HepG2 (cell line): ENCODE measurements at regions not wholly inside any gene's neighbourhood (a gene's known extent, or its start where the extent isn't known, plus 50 kb on each side); places are given as distances from the start of the nearest gene placed in this dataset.

Experiments
- ATAC-seq: fragments of 200-7000 bp; cut with Tn5 transposase; 3 replicates; pipeline ENCODE4 v1.9.1; 2020; ENCODE audit warnings: mild to moderate bottlenecking, moderate library complexity
- BruUV-seq: library from RNA; stranded (reverse); fragments of 400-500 nt; replicated peaks from 2 replicates; lab custom pipeline; 2021; lab: Mats Ljungman, UMichigan
- CTCF ChIA-PET: fragments of 300-600 bp; formaldehyde crosslinking; extraction: SDS; loops from one replicate; lab custom pipeline; 2021; ENCODE audit warnings: low total read pairs, inconsistent platforms, low intra/inter-chr PET ratio; lab: Yijun Ruan, JAX
- POLR2A ChIA-PET: fragments of 350-600 bp; sonication (Branson Sonifier 250); formaldehyde crosslinking; loops from one replicate; lab custom pipeline; 2020; ENCODE audit warnings: antibody characterized with exemption, inconsistent platforms; lab: Yijun Ruan, JAX
- DNase-seq: peaks from one replicate; pipeline ENCODE4 v3.0.0-alpha.2; 2015; ENCODE audit warnings: low spot score
- FAIRE-seq: peaks from 3 replicates; lab custom pipeline; 2011; peaks lifted over from hg19 to GRCh38; lab: Jason Lieb, UNC
- H2AFZ ChIP-seq: one replicate; pipeline ENCODE4 v1.6.1; 2011; ENCODE audit warnings: low read length, inconsistent platforms
- H3K27ac ChIP-seq: fragments of 300-600 bp; 3 replicates; pipeline ENCODE4 v1.8.0; 2011; ENCODE audit warnings: mixed run types, mild to moderate bottlenecking, mixed read lengths, low read length, inconsistent platforms; ENCODE audit not compliant: insufficient read depth; ENCODE audit errors: extremely low read length
- H3K27me3 ChIP-seq, 2 experiments: fragments of 200-600 bp in 1 of 2; 2 replicates in 1 of 2; 3 replicates in 1 of 2; pipeline versions ENCODE4 v1.6.0 to v1.8.0; 2011; ENCODE audit warnings: low read length in 2 of 2, mild to moderate bottlenecking in 2 of 2, moderate library complexity in 2 of 2, inconsistent platforms in 1 of 2; ENCODE audit not compliant: insufficient read depth in 2 of 2, control insufficient read depth in 1 of 2
- H3K36me3 ChIP-seq, 2 experiments: fragments of 200-600 bp in 1 of 2; replicated peaks in 1 of 2; 2 replicates in 1 of 2; 3 replicates in 1 of 2; pipeline versions ENCODE4 v1.5.1 to v1.8.0; 2011; ENCODE audit warnings: low read length in 2 of 2, inconsistent platforms in 1 of 2; ENCODE audit not compliant: insufficient read depth in 2 of 2, control insufficient read depth in 1 of 2
- H3K4me1 ChIP-seq: 2 replicates; pipeline ENCODE4 v1.5.1; 2012; ENCODE audit warnings: low read length, inconsistent platforms; ENCODE audit not compliant: insufficient read depth
- H3K4me2 ChIP-seq: 2 replicates; pipeline ENCODE4 v1.6.0; 2011; ENCODE audit warnings: low read depth, low read length, inconsistent platforms
- H3K4me3 ChIP-seq, 3 experiments: fragments of 200-600 bp in 1 of 3; sonication (generic), shearing (Covaris generic) in 1 of 3; replicated peaks in 1 of 3; 2 replicates each; pipeline ENCODE4 v1.5.1; 2011 to 2016; ENCODE audit warnings: low read length in 3 of 3, inconsistent platforms in 2 of 3, low read depth in 2 of 3, mild to moderate bottlenecking in 2 of 3, control low read depth in 1 of 3, mixed read lengths in 1 of 3; ENCODE audit not compliant: insufficient read depth in 1 of 3
- H3K79me2 ChIP-seq: one replicate; pipeline ENCODE4 v1.6.1; 2011; ENCODE audit warnings: low read length, inconsistent platforms; ENCODE audit not compliant: insufficient read depth
- H3K9ac ChIP-seq: 2 replicates; pipeline ENCODE4 v1.6.0; 2011; ENCODE audit warnings: mild to moderate bottlenecking, low read depth, low read length, inconsistent platforms; ENCODE audit not compliant: insufficient read depth
- H3K9me3 ChIP-seq: 2 replicates; pipeline ENCODE4 v1.5.1; 2012; ENCODE audit warnings: mild to moderate bottlenecking, low read length
- H4K20me1 ChIP-seq: 2 replicates; pipeline ENCODE4 v1.6.0; 2011; ENCODE audit warnings: inconsistent platforms, mild to moderate bottlenecking, low read length, moderate library complexity; ENCODE audit not compliant: insufficient read depth
- EED ChIP-seq: sonication (generic); formaldehyde crosslinking; IDR thresholded peaks from 2 replicates; pipeline ENCODE4 v1.5.0; 2020; ENCODE audit warnings: mild to moderate bottlenecking, missing genetic modification reagents
- HES4 ChIP-seq: sonication (generic); formaldehyde crosslinking; IDR thresholded peaks from 2 replicates; pipeline ENCODE4 v1.9.0; 2021; ENCODE audit warnings: mild to moderate bottlenecking, missing genetic modification reagents, borderline replicate concordance
- HOXD1 ChIP-seq: sonication (generic); formaldehyde crosslinking; IDR thresholded peaks from 2 replicates; pipeline ENCODE4 v1.5.0; 2020; ENCODE audit warnings: missing genetic modification reagents
- MAFK ChIP-seq, 2 experiments: IDR thresholded peaks in 1 of 2; conservative IDR thresholded peaks in 1 of 2; 2 replicates each; pipeline ENCODE4 v1.6.1; 2011; ENCODE audit warnings: improper control_type of control experiment in 2 of 2, low read length in 2 of 2
- MIER2 ChIP-seq: IDR thresholded peaks from 2 replicates; pipeline ENCODE4 v1.6.1; 2016; ENCODE audit warnings: missing biosample characterization, missing genetic modification reagents
- MIER3 ChIP-seq: IDR thresholded peaks from 2 replicates; pipeline ENCODE4 v1.6.1; 2016; ENCODE audit warnings: missing compliant biosample characterization, borderline replicate concordance
- NPAS2 ChIP-seq: sonication (generic); formaldehyde crosslinking; IDR thresholded peaks from 2 replicates; pipeline ENCODE4 v1.8.0; 2022; ENCODE audit warnings: mild to moderate bottlenecking, missing genetic modification reagents, borderline replicate concordance
- SIN3B ChIP-seq: fragments of 150-350 bp; IDR thresholded peaks from 2 replicates; pipeline ENCODE4 v1.6.1; 2014; ENCODE audit warnings: low read length
- SIX1 ChIP-seq: sonication (generic); formaldehyde crosslinking; IDR thresholded peaks from 2 replicates; pipeline ENCODE4 v1.4.0; 2020; ENCODE audit warnings: missing genetic modification reagents, borderline replicate concordance
- SRF ChIP-seq: IDR thresholded peaks from 2 replicates; pipeline ENCODE4 v1.6.1; 2011; ENCODE audit warnings: mild to moderate bottlenecking, low read depth, low read length, moderate library complexity
- SRSF1 ChIP-seq: fragments of 200-400 bp; formaldehyde crosslinking; optimal IDR thresholded peaks from 2 replicates; pipeline ENCODE3; 2017; ENCODE audit warnings: mild to moderate bottlenecking, low read depth, low read length, moderate library complexity
- TCF7L2 ChIP-seq: IDR thresholded peaks from 2 replicates; pipeline ENCODE4 v1.6.1; 2011; ENCODE audit warnings: mild to moderate bottlenecking, low read depth, low read length, moderate library complexity
- ZBTB4 ChIP-seq: sonication (generic); formaldehyde crosslinking; IDR thresholded peaks from 2 replicates; pipeline ENCODE4 v1.4.0; 2020; ENCODE audit warnings: missing genetic modification reagents, mild to moderate bottlenecking, borderline replicate concordance
- ZFP90 ChIP-seq: sonication (generic); formaldehyde crosslinking; IDR thresholded peaks from 2 replicates; pipeline ENCODE4 v1.8.0; 2022; ENCODE audit warnings: missing genetic modification reagents, mild to moderate bottlenecking, inconsistent platforms, borderline replicate concordance
- ZNF224 ChIP-seq: sonication (generic); formaldehyde crosslinking; IDR thresholded peaks from 2 replicates; pipeline ENCODE4 v1.5.0; 2020; ENCODE audit warnings: mild to moderate bottlenecking, missing genetic modification reagents
- ZNF710 ChIP-seq: sonication (generic); formaldehyde crosslinking; IDR thresholded peaks from 2 replicates; pipeline ENCODE4 v1.5.0; 2020; ENCODE audit warnings: mild to moderate bottlenecking, missing genetic modification reagents, borderline replicate concordance
- ZNF766 ChIP-seq: sonication (generic); formaldehyde crosslinking; IDR thresholded peaks from 2 replicates; pipeline ENCODE4 v1.5.0; 2020; ENCODE audit warnings: missing genetic modification reagents, borderline replicate concordance
- WGBS: methylation state at CpG from one replicate; pipeline ENCODE4 v1.1.6; 2017; ENCODE audit warnings: low lambda C conversion rate; 5-methylcytosine and 5-hydroxymethylcytosine counted together
- in situ Hi-C: cut with HindIII; loops from 2 replicates; pipeline ENCODE4 v1.10.0; 2017; ENCODE audit warnings: low pct_unique_long_range_greater_than_20kb; ENCODE audit not compliant: extremely low pct_ligation_motif_present
- intact Hi-C: fragments of 100-400 bp; cut with micrococcal nuclease; formaldehyde crosslinking; loops from one replicate; pipeline ENCODE4 v1.10.0; 2022; ENCODE audit not compliant: unreplicated experiment
- TF ChIP-seq, protein P1 (sequence below): sonication (generic); formaldehyde crosslinking; IDR thresholded peaks from 2 replicates; pipeline ENCODE4 v1.5.0; 2020; ENCODE audit warnings: missing genetic modification reagents

- no peak for TF ChIP-seq ZBTB4 (CRISPR knock-in tag)
These were observed 66.2 kb upstream of the EYA2 start (continued) for GRCh38 chr20:46828471-46828870.

- in situ Hi-C loops: no loop called here
- no peak overlapping the region for H3K4me3 ChIP-seq
- no TSS peak for BruUV-seq
- peaks cover 2 to 43% of the 10 kb centered on the region in 2 experiments for H3K27me3 ChIP-seq
- no peak for FAIRE-seq
- H3K4me1 ChIP-seq: no peaks in the 10 kb centered on the region
- H3K27ac ChIP-seq: no peak overlapping the region
- ATAC-seq: no peak
- intact Hi-C loops: no loop called here
- ChIA-PET POLR2A (no interaction called here), CTCF (no interaction called here)
- no peak for DNase-seq
- H3K9me3 ChIP-seq: no peaks in the 10 kb centered on the region
- H4K20me1 ChIP-seq: no peaks in the 10 kb centered on the region
- H2AFZ ChIP-seq: no peak overlapping the region
- no peaks in the 10 kb centered on the region for H3K36me3 ChIP-seq
- WGBS: 6% methylated on average over 6 of the region's 6 CpGs
- no peaks in the 10 kb centered on the region for H3K79me2 ChIP-seq
- TF ChIP-seq ZNF710 (CRISPR knock-in tag) (no peak), MIER2 (CRISPR knock-in tag) (no peak), NPAS2 (CRISPR knock-in tag) (no peak), MIER3 (CRISPR knock-in tag) (no peak), HOXD1 (CRISPR knock-in tag) (no peak), TCF7L2 (no peak), SRSF1 (no peak), SRF (no peak), MAFK (conservative IDR thresholded peaks at IDR 0.05 in 1 of 2, IDR thresholded peaks at IDR 0.05 in 1 of 2; ENCODE audit: low read length in 2 of 2) (no peak), HES4 (CRISPR knock-in tag) (no peak), SIN3B (no peak), ZNF766 (no peak), ZNF224 (CRISPR knock-in tag) (no peak), EED (CRISPR knock-in tag) (no peak), SIX1 (CRISPR knock-in tag) (no peak), ZFP90 (no peak)
- TF ChIP-seq, protein P1, sequence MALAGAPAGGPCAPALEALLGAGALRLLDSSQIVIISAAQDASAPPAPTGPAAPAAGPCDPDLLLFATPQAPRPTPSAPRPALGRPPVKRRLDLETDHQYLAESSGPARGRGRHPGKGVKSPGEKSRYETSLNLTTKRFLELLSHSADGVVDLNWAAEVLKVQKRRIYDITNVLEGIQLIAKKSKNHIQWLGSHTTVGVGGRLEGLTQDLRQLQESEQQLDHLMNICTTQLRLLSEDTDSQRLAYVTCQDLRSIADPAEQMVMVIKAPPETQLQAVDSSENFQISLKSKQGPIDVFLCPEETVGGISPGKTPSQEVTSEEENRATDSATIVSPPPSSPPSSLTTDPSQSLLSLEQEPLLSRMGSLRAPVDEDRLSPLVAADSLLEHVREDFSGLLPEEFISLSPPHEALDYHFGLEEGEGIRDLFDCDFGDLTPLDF (CRISPR knock-in tag): no peak
- H3K4me2 ChIP-seq: no peak overlapping the region
- H3K9ac ChIP-seq: no peak overlapping the region
These were observed 63.6 kb upstream of the EYA2 start for GRCh38 chr20:46830886-46831632.
